ENCODE measurements at regions not wholly inside any gene's neighbourhood (a gene's known extent, or its start where the extent isn't known, plus 50 kb on each side); places are given as distances from the start of the nearest gene placed in this dataset.

- no peak for TF ChIP-seq CTCF (IDR thresholded peaks at IDR 0.05; ENCODE audit: extremely low read depth, missing control alignments)
- DNase-seq (ENCODE audit: low spot score), result no peak
Measured at GRCh38 chr5:167598166-167598565, 693.3 kb upstream of the WWC1 start.

GRCh38 chr5:167602067-167602466, 689.4 kb upstream of the WWC1 start:
- DNase-seq (ENCODE audit: low spot score), result no peak
- no peak for TF ChIP-seq CTCF (IDR thresholded peaks at IDR 0.05; ENCODE audit: extremely low read depth, missing control alignments)

GRCh38 chr5:167603135-167603534, 688.3 kb upstream of the WWC1 start:
- no peak for TF ChIP-seq CTCF (IDR thresholded peaks at IDR 0.05; ENCODE audit: extremely low read depth, missing control alignments)
- no peak for DNase-seq (ENCODE audit: low spot score)

GRCh38 chr5:167608390-167609272, 682.8 kb upstream of the WWC1 start:
- no peak for TF ChIP-seq CTCF (IDR thresholded peaks at IDR 0.05; ENCODE audit: extremely low read depth, missing control alignments)
- no peak for DNase-seq (ENCODE audit: low spot score)

- TF ChIP-seq CTCF (IDR thresholded peaks at IDR 0.05; ENCODE audit: extremely low read depth, missing control alignments), result no peak
- no peak for DNase-seq (ENCODE audit: low spot score)
Measured at GRCh38 chr5:167614294-167615021, 677.0 kb upstream of the WWC1 start.

GRCh38 chr5:167616043-167616890, 675.2 kb upstream of the WWC1 start:
- TF ChIP-seq CTCF (IDR thresholded peaks at IDR 0.05; ENCODE audit: extremely low read depth, missing control alignments), result no peak
- no peak for DNase-seq (ENCODE audit: low spot score)
